SU-DHL-6 (cell line): ENCODE measurements at regions not wholly inside any gene's neighbourhood (a gene's known extent, or its start where the extent isn't known, plus 50 kb on each side); places are given as distances from the start of the nearest gene placed in this dataset.

Source experiments
- H2AFZ ChIP-seq: fragments of 200-600 bp; sonication (generic); 2 replicates; pipeline ENCODE4 v1.6.1; 2014; ENCODE audit warnings: low read depth, mild to moderate bottlenecking, moderate library complexity, mixed read lengths, antibody characterized with exemption, low read length; ENCODE audit not compliant: severe bottlenecking
- H3F3A ChIP-seq: fragments of 200-600 bp; shearing (Covaris generic); 2 replicates; pipeline ENCODE4 v1.6.0; 2016; ENCODE audit warnings: antibody characterized with exemption, mild to moderate bottlenecking; ENCODE audit not compliant: insufficient read depth
- H3K27ac ChIP-seq: fragments of 200-600 bp; sonication (generic); 2 replicates; pipeline ENCODE4 v1.5.1; 2016; ENCODE audit warnings: low read depth, mild to moderate bottlenecking, low read length, moderate library complexity, mixed read lengths
- H3K27me3 ChIP-seq: fragments of 200-600 bp; sonication (generic), shearing (Covaris generic); 2 replicates; pipeline ENCODE4 v1.6.0; 2014; ENCODE audit warnings: mild to moderate bottlenecking, low read length
- H3K36me3 ChIP-seq: fragments of 200-600 bp; sonication (generic); 2 replicates; pipeline ENCODE4 v1.6.1; 2014; ENCODE audit warnings: mild to moderate bottlenecking, low read length, mixed read lengths
- H3K4me2 ChIP-seq: fragments of 300-600, 200-600 bp; shearing (Covaris generic), sonication (generic); 2 replicates; pipeline ENCODE4 v1.6.0; 2014; ENCODE audit warnings: low read length, low read depth, mild to moderate bottlenecking; ENCODE audit not compliant: poor library complexity, severe bottlenecking
- H3K4me3 ChIP-seq: fragments of 200-600 bp; sonication (generic); 2 replicates; pipeline ENCODE4 v1.5.1; 2014; ENCODE audit warnings: antibody characterized with exemption, low read length, mild to moderate bottlenecking, mixed read lengths; ENCODE audit not compliant: insufficient read depth, poor library complexity, severe bottlenecking
- H3K79me2 ChIP-seq: fragments of 200-600 bp; sonication (generic); 2 replicates; pipeline ENCODE4 v1.6.1; 2014; ENCODE audit warnings: mild to moderate bottlenecking, low read length, moderate library complexity; ENCODE audit not compliant: insufficient read depth
- H3K9ac ChIP-seq: fragments of 200-600 bp; sonication (generic); 2 replicates; pipeline ENCODE4 v1.7.0; 2014; ENCODE audit warnings: mild to moderate bottlenecking, low read length
- H3K9me2 ChIP-seq: fragments of 200-600 bp; sonication (generic); replicated peaks from 2 replicates; pipeline ENCODE4 v1.6.1; 2014; ENCODE audit warnings: low read length; ENCODE audit not compliant: insufficient read depth
- H3K9me3 ChIP-seq: fragments of 200-600 bp; sonication (generic); 2 replicates; pipeline ENCODE4 v1.6.1; 2014; ENCODE audit warnings: low read length, mixed read lengths; ENCODE audit not compliant: insufficient read depth
- H4K20me1 ChIP-seq: fragments of 200-600 bp; sonication (generic); 2 replicates; pipeline ENCODE4 v1.6.1; 2014; ENCODE audit warnings: low read depth, mild to moderate bottlenecking, antibody characterized with exemption, low read length, moderate library complexity, mixed read lengths
- CTCF ChIP-seq: fragments of 200-600 bp; sonication (generic); IDR thresholded peaks from one replicate; pipeline ENCODE4 v1.5.1; 2017; ENCODE audit warnings: antibody characterized with exemption, mild to moderate bottlenecking, low read length, moderate library complexity; ENCODE audit not compliant: insufficient read depth, poor library complexity, severe bottlenecking
- EZH2phosphoT487 ChIP-seq: fragments of 200-600 bp; sonication (generic), shearing (Covaris generic); conservative IDR thresholded peaks from 2 replicates; pipeline ENCODE4 v1.6.1; 2018; ENCODE audit warnings: mild to moderate bottlenecking, antibody characterized with exemption, low read length, moderate library complexity, mixed read lengths

GRCh38 chr5:56369361-56369811 is 136.3 kb upstream of the ANKRD55 start:
- TF ChIP-seq CTCF (no peak), EZH2phosphoT487 (no peak)
- H3F3A ChIP-seq = no peaks in the 10 kb centered on the region
- no peaks in the 10 kb centered on the region for H3K9me3 ChIP-seq
- H3K4me2 ChIP-seq = no peak overlapping the region
- no peak overlapping the region for H3K4me3 ChIP-seq
- no peak overlapping the region for H3K9ac ChIP-seq
- H3K9me2 ChIP-seq = no peaks in the 10 kb centered on the region
- H2AFZ ChIP-seq = no peak overlapping the region
- H4K20me1 ChIP-seq = no peaks in the 10 kb centered on the region
- H3K36me3 ChIP-seq = no peaks in the 10 kb centered on the region
- H3K27ac ChIP-seq = no peak overlapping the region
- H3K79me2 ChIP-seq = no peaks in the 10 kb centered on the region
- no peaks in the 10 kb centered on the region for H3K27me3 ChIP-seq

DNA sequence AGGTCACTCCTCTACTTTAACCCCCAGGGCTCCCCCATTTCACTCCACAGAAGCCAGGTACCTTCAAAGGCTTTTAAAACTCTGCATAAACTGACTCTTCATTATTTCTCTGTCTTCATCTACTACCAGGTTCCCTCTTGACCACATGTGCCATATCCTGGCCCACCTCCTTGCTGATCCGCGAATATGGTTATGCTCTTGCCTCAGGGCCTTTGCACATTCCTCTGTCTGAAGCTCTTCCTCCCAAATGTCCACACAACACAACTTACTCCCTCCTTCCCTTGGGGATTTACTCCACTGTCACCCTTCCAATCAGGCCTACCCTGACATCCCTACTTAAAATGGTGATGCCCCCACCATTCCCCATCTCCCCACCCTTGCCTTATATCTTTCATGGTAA is 134.6 kb upstream of the ANKRD55 start:
- Histone ChIP-seq H4K20me1 (no peaks in the 10 kb centered on the region), H3K9ac (no peak overlapping the region), H3K4me2 (no peak overlapping the region), H3K9me3 (no peaks in the 10 kb centered on the region), H2AFZ (no peak overlapping the region), H3K27ac (no peak overlapping the region), H3K79me2 (no peaks in the 10 kb centered on the region), H3K4me3 (no peak overlapping the region), H3K9me2 (no peaks in the 10 kb centered on the region), H3F3A (no peaks in the 10 kb centered on the region), H3K27me3 (no peaks in the 10 kb centered on the region), H3K36me3 (no peaks in the 10 kb centered on the region)
- no peak for TF ChIP-seq EZH2phosphoT487
- no peak for TF ChIP-seq CTCF

GRCh38 chr5:56366986-56367385 is 133.9 kb upstream of the ANKRD55 start:
- H3K27me3 ChIP-seq = no peaks in the 10 kb centered on the region
- no peak overlapping the region for H3K27ac ChIP-seq
- H3K9me3 ChIP-seq = no peaks in the 10 kb centered on the region
- no peak overlapping the region for H2AFZ ChIP-seq
- TF ChIP-seq EZH2phosphoT487 = no peak
- TF ChIP-seq CTCF = no peak
- no peaks in the 10 kb centered on the region for H4K20me1 ChIP-seq
- no peaks in the 10 kb centered on the region for H3K36me3 ChIP-seq
- no peaks in the 10 kb centered on the region for H3F3A ChIP-seq
- no peak overlapping the region for H3K4me3 ChIP-seq
- H3K9me2 ChIP-seq = no peaks in the 10 kb centered on the region
- H3K79me2 ChIP-seq = no peaks in the 10 kb centered on the region
- H3K9ac ChIP-seq = no peak overlapping the region
- H3K4me2 ChIP-seq = no peak overlapping the region

DNA sequence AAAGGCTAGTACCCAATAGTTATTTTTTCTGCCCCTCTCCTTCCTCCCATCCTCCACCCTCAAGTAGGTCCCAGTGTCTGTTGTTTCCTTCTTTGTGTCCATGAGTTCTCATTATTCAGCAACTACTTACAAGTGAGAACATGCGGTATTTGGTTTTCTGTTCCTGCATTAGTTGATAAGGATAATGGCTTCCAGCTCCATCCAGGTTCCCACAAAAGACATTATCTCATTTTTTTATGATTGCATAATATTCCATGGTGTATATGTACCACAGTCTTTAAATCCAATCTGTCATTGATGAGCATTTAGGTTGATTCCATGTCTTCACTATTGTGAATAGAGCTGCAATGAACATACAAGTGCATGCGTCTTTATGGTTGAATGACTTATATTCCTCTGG is 128.3 kb upstream of the ANKRD55 start:
- Histone ChIP-seq H3K27me3 (no peaks in the 10 kb centered on the region), H4K20me1 (no peaks in the 10 kb centered on the region), H3K36me3 (no peaks in the 10 kb centered on the region), H3K9ac (no peak overlapping the region), H3K4me3 (no peak overlapping the region), H3K4me2 (no peak overlapping the region), H3F3A (no peaks in the 10 kb centered on the region), H3K9me2 (no peaks in the 10 kb centered on the region), H3K27ac (no peak overlapping the region), H3K9me3 (no peaks in the 10 kb centered on the region), H3K79me2 (no peaks in the 10 kb centered on the region), H2AFZ (no peak overlapping the region)
- no peak for TF ChIP-seq EZH2phosphoT487
